ENCODE measurements at regions not wholly inside any gene's neighbourhood (a gene's known extent, or its start where the extent isn't known, plus 50 kb on each side); places are given as distances from the start of the nearest gene placed in this dataset.
"Not testable (repeated sequence)": the region's sequence is repeated elsewhere in the genome, so short reads cannot be mapped to it uniquely, and the experiment has no call there.

DNA sequence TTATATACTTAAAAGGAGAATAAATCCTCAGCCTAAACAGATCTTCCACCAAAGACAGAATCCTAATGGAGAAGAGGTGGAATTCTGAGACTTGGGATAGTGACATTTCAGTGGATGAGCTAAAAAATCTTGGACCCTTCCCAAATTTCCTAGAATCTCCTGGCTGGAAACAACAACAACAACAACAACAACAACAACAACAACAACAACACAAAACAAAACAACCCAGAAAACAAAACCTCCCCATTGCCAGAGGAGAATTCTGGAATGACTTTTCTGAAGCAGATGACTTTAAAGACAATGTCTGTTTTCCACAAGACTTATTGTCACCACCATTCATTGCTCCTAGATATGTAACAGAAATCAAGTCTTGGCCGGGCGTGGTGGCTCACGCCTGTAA, 322.1 kb downstream of the ARL4A start:
- DNase-seq: no peak

DNA sequence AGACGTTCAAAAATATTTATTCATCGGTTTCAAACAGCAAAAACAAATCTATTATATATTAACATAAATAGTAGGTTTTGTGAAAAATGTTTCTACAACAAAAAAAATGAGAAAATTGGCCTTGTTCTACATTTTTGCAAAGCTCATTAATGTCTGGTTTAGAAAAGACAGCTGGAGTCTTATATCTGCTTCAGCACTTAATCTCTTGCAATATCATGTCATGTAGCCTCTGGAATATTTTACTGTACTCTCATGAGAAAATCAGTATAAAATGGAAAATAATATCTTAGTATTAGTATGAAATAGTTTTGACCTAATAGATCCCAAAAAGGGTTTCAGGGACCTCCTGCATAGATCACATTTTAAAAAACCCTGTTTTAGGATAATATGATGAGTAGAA, 326.6 kb downstream of the ARL4A start:
- no peak for DNase-seq

- DNase-seq: no peak
Observed at GRCh38 chr7:13016036-13016581, 328.7 kb downstream of the ARL4A start.

DNA sequence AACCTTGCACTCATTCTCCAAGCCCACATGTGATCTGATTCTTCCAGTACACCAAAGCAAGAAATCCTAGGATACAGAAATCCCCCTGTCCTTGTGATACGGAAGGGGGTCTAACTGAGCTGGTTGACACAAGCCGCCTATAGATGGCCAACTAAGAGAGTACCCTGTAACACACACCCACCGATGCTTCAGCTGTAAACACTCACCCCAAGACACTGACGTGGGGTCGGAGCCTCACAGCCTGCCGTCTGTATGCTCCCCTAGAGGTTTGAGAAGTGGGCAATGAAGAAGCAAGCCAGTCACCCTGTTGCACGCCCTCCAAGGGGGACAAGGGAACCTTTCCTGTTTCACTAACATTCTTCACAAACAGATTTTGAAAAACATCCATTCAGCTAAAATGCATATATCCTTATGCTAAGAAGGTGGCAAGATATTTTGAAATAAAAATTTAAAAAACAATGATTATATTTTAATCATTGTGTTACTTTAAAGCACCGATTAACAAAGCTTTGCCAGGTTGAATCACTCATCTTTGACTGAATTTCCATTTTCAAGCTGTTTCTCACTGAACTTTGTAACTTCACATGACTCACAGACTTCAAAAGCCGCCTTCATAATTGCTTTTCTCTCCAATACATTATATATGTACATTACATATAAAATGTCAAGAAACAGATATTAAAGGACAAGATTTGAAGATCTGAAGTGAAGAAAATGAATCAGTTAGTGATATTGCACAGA, 329.3 kb downstream of the ARL4A start:
- no peak for DNase-seq

GRCh38 chr7:13017333-13017857, 330.0 kb downstream of the ARL4A start:
- DNase-seq: no peak

GRCh38 chr7:13017881-13018280, 330.4 kb downstream of the ARL4A start:
- no peak for DNase-seq

GRCh38 chr7:13021566-13022300, 334.3 kb downstream of the ARL4A start:
- DNase-seq: no peak

- no peak for DNase-seq
Observed at GRCh38 chr7:13024121-13024674, 336.8 kb downstream of the ARL4A start.

- not testable (repeated sequence) for DNase-seq
Observed at GRCh38 chr7:13025043-13025442, 337.6 kb downstream of the ARL4A start.

GRCh38 chr7:13027321-13027720, 339.9 kb downstream of the ARL4A start:
- DNase-seq: no peak

GRCh38 chr7:13028036-13028824, 340.8 kb downstream of the ARL4A start:
- no peak for DNase-seq

DNA sequence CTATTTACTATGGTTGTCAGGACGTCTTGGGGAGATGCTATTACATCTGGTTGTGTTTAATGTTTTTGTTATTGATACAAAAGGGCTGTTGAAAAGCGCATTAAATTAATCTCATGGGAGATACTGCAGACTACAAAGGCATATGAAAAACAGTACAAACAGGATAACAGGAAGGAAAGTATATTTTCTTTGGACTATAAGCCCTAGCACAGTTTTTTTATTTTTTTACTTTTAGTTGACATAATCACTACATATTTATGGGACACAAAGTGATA, 341.3 kb downstream of the ARL4A start:
- DNase-seq: no peak

- DNase-seq: no peak
Observed at GRCh38 chr7:13031468-13031867, 344.0 kb downstream of the ARL4A start.

GRCh38 chr7:13032084-13032483, 344.7 kb downstream of the ARL4A start:
- DNase-seq: no peak

DNA sequence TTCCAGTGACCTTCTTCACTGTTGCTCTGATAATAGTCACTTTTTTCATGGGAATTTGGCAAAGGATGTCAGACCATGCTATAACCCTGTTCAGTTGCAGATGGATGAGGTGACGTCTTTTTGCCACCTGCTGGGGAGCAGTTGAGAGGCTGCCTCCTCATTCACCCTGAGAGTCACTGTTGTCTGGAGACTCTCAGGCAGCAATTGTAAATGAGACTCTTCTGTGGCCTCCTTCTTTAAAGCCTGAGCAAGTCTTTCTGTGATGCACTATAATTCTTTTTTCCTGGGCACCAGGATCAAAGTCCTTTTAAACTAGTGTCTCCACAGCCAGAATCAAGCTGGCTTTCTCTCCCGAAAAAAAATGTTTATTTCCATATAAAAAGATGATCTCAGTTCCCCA, 345.1 kb downstream of the ARL4A start:
- DNase-seq: no peak

GRCh38 chr7:13034693-13035092, 347.3 kb downstream of the ARL4A start:
- no peak for DNase-seq

DNA sequence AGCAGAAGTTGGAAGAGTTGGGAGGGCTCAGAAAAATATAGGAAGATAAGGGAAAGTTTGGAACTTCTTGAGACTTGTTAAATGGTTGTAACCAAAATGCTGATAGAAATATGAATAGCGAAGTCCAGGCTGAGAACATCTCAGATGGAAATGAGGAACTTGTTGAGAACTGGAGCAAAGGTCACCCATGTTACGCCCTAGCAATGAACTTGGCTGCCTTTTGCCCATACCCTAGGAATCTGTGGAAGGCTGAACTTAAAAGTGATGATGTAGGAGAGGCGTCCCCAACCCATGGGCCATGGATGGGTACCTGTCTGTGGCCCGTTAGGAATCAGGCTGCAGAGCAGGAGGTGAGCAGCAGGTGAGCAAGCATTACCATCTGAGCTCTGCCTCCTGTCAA, 347.8 kb downstream of the ARL4A start:
- no peak for DNase-seq

GRCh38 chr7:13036256-13036780, 348.9 kb downstream of the ARL4A start:
- DNase-seq: no peak

DNA sequence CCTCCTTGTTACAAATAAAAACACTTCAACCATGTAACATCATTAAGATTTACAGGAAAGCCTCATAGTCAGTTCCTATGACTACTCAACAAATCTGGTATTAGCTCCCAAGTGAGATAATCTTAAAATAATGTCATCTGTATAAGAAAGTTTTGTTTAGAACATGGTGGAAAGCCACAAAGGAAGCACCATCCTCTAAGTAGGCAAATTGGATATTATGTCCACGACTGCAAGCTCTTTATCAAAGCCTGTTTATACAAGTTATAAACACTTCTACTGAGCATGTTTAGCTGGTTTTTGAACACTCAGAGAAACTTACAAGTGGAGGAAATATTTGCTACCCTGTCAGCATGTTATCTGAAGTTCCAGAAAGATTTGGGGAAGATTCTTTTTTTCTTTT, 349.8 kb downstream of the ARL4A start:
- no peak for DNase-seq

- no peak for DNase-seq
Observed at GRCh38 chr7:13041368-13041988, 354.0 kb downstream of the ARL4A start.

- no peak for DNase-seq
Observed at GRCh38 chr7:13042605-13043236, 355.3 kb downstream of the ARL4A start.

GRCh38 chr7:13044309-13044708, 356.9 kb downstream of the ARL4A start:
- no peak for DNase-seq

Data from activated CD4-positive, alpha-beta T cell treated with anti-CD3 and anti-CD28 coated beads, Interleukin-10, Interleukin-2, amounts not matched to agents 100 ng/mL and 50 ng/mL, durations not matched to agents 16 hours and 8 hours (primary cell).